ENCODE measurements at regions not wholly inside any gene's neighbourhood (a gene's known extent, or its start where the extent isn't known, plus 50 kb on each side); places are given as distances from the start of the nearest gene placed in this dataset.

DNA sequence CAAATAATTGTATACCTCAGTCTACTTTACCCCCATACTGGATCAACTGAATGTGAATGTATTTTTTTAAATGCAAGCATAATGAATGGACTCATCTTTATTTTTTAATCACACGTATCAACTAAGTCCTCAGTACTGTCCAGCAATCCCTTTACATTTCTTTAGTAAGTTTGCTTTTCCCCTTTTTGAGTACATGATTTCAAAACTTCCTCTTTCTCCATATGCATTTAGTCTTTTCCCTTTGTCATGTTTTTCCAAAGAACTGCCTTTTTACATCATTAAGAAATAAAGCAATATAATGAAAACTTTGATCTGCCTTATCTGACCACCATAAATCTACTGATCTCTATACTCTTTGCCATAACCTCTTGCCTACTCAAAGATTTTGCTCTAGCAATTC is 182.5 kb upstream of the AKR1E2 start:
- Histone ChIP-seq H3K27me3 (ENCODE audit: control insufficient read depth, insufficient read depth, low read length) (no peaks in the 10 kb centered on the region), H3K4me1 (ENCODE audit: control insufficient read depth, insufficient read depth, low read length) (peaks cover 1% of the 10 kb centered on the region), H3K9me3 (replicated peaks; ENCODE audit: control insufficient read depth, low read depth, low read length) (no peaks in the 10 kb centered on the region), H3K4me3 (ENCODE audit: low read length) (no peak overlapping the region), H3K27ac (ENCODE audit: low read length) (no peak overlapping the region), H3K36me3 (ENCODE audit: control insufficient read depth, insufficient read depth, low read length) (no peaks in the 10 kb centered on the region)
- WGBS (ENCODE audit: insufficient coverage) = no CpG with 5 or more reads among the region's 1 CpG
- DNase-seq = no peak

- no peak for DNase-seq
- 24% methylated on average over 2 of the region's 2 CpGs for WGBS (ENCODE audit: insufficient coverage)
- Histone ChIP-seq H3K9me3 (replicated peaks; ENCODE audit: control insufficient read depth, low read depth, low read length) (no peaks in the 10 kb centered on the region), H3K4me1 (ENCODE audit: control insufficient read depth, insufficient read depth, low read length) (no peaks in the 10 kb centered on the region), H3K27ac (ENCODE audit: low read length) (no peak overlapping the region), H3K36me3 (ENCODE audit: control insufficient read depth, insufficient read depth, low read length) (no peaks in the 10 kb centered on the region), H3K27me3 (ENCODE audit: control insufficient read depth, insufficient read depth, low read length) (no peaks in the 10 kb centered on the region), H3K4me3 (ENCODE audit: low read length) (no peak overlapping the region)
These were observed 186.0 kb upstream of the AKR1E2 start for GRCh38 chr10:4639960-4640359.

GRCh38 chr10:4638099-4638498 is 187.9 kb upstream of the AKR1E2 start:
- no peak overlapping the region for H3K27ac ChIP-seq (ENCODE audit: low read length)
- H3K27me3 ChIP-seq (ENCODE audit: control insufficient read depth, insufficient read depth, low read length) = no peaks in the 10 kb centered on the region
- WGBS (ENCODE audit: insufficient coverage) = 82% methylated on average over 1 of the region's 3 CpGs
- no peaks in the 10 kb centered on the region for H3K4me1 ChIP-seq (ENCODE audit: control insufficient read depth, insufficient read depth, low read length)
- no peak for DNase-seq
- no peak overlapping the region for H3K4me3 ChIP-seq (ENCODE audit: low read length)
- H3K9me3 ChIP-seq (replicated peaks; ENCODE audit: control insufficient read depth, low read depth, low read length) = no peaks in the 10 kb centered on the region
- no peaks in the 10 kb centered on the region for H3K36me3 ChIP-seq (ENCODE audit: control insufficient read depth, insufficient read depth, low read length)

DNA sequence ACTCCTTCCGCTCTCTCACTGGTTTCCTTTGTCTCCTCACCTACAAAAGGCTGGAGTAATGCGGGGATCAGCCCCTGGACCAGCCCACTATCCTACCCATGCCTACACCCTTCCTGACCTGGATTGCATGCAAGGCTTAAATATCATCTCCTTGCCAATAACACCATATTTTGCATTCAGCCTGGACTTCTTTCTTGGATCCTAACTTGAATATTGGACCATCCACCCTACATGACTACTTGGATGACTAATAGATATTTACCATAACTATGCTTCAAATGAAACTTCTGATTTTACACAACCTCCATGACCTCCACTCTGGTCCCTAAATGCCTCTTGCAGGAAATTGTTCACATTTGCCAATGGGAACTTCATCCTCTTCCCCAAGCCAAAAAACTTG is 188.3 kb upstream of the AKR1E2 start:
- H3K9me3 ChIP-seq (replicated peaks; ENCODE audit: control insufficient read depth, low read depth, low read length) = no peaks in the 10 kb centered on the region
- no peak for DNase-seq
- WGBS (ENCODE audit: insufficient coverage) = 94% methylated on average over 2 of the region's 2 CpGs
- no peaks in the 10 kb centered on the region for H3K27me3 ChIP-seq (ENCODE audit: control insufficient read depth, insufficient read depth, low read length)
- H3K36me3 ChIP-seq (ENCODE audit: control insufficient read depth, insufficient read depth, low read length) = no peaks in the 10 kb centered on the region
- H3K4me3 ChIP-seq (ENCODE audit: low read length) = no peak overlapping the region
- peaks cover 3% of the 10 kb centered on the region for H3K4me1 ChIP-seq (ENCODE audit: control insufficient read depth, insufficient read depth, low read length)
- H3K27ac ChIP-seq (ENCODE audit: low read length) = no peak overlapping the region

DNA sequence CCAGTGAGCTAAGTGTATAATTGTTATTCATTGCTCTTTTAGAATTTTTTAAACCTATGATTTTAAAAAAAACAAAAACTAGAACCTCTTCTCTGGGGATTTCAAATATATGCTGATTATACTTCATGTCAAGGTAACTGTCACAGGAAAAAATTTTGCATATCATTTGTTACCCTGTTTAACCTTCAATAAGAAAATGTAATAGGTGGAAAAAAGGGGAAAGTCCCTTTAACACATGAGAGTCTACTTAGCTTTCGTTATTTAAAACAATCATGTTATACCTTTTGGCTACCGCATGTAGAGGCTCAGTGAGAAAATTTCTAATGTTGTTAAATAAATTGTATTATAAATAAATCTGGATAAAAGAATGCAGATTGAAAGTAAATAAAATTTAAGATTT is 190.1 kb upstream of the AKR1E2 start:
- Histone ChIP-seq H3K9me3 (replicated peaks; ENCODE audit: control insufficient read depth, low read depth, low read length) (no peaks in the 10 kb centered on the region), H3K36me3 (ENCODE audit: control insufficient read depth, insufficient read depth, low read length) (no peaks in the 10 kb centered on the region), H3K4me3 (ENCODE audit: low read length) (no peak overlapping the region), H3K27me3 (ENCODE audit: control insufficient read depth, insufficient read depth, low read length) (no peaks in the 10 kb centered on the region), H3K27ac (ENCODE audit: low read length) (no peak overlapping the region), H3K4me1 (ENCODE audit: control insufficient read depth, insufficient read depth, low read length) (peaks cover 3% of the 10 kb centered on the region)
- DNase-seq = no peak
- WGBS (ENCODE audit: insufficient coverage) = no CpG with 5 or more reads among the region's 2 CpGs

DNA sequence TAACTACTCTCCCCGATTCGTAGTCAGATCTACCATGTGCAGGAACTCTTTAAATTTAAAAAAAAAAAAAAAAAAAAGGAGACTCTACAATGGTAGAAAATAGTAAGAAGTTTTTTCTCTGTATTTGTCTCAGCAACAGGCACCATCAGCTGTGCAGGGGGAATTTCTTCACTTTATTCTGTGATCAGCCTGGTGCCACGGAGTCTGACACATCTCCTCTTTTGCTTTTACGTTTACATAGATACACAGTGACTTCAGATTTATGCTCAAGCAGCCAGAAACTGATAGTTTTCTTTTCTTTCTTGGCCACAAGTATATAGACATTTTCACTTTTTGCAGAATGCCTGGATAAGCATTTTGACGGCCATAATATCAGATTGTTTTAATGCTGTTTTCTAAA is 190.6 kb upstream of the AKR1E2 start:
- Histone ChIP-seq H3K4me3 (ENCODE audit: low read length) (no peak overlapping the region), H3K27ac (ENCODE audit: low read length) (no peak overlapping the region), H3K4me1 (ENCODE audit: control insufficient read depth, insufficient read depth, low read length) (peaks cover 3% of the 10 kb centered on the region), H3K27me3 (ENCODE audit: control insufficient read depth, insufficient read depth, low read length) (no peaks in the 10 kb centered on the region), H3K9me3 (replicated peaks; ENCODE audit: control insufficient read depth, low read depth, low read length) (no peaks in the 10 kb centered on the region), H3K36me3 (ENCODE audit: control insufficient read depth, insufficient read depth, low read length) (no peaks in the 10 kb centered on the region)
- WGBS (ENCODE audit: insufficient coverage) = 57% methylated on average over 1 of the region's 5 CpGs
- no peak for DNase-seq

DNA sequence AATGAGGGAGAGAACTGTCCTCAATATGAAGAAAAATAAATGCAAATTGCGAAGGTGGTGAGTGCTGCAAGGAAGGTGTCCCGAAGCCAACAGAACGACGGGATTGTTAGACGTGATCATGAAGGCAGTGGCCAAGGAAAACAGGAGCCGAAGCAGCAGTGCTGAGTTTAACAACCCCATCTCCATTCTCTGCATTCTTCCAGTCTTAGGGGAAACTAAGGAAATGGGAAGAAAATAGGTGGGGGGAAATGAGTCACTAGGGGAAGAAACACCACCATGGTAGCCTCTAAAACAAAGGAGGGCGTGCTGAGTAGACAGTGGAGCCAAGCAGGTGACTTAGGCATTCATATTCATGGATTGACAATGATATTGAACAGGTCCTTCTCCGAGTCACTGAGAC is 192.2 kb upstream of the AKR1E2 start:
- Histone ChIP-seq H3K27ac (ENCODE audit: low read length) (no peak overlapping the region), H3K4me1 (ENCODE audit: control insufficient read depth, insufficient read depth, low read length) (peaks cover 3% of the 10 kb centered on the region), H3K4me3 (ENCODE audit: low read length) (no peak overlapping the region), H3K27me3 (ENCODE audit: control insufficient read depth, insufficient read depth, low read length) (no peaks in the 10 kb centered on the region), H3K9me3 (replicated peaks; ENCODE audit: control insufficient read depth, low read depth, low read length) (no peaks in the 10 kb centered on the region), H3K36me3 (ENCODE audit: control insufficient read depth, insufficient read depth, low read length) (no peaks in the 10 kb centered on the region)
- no peak for DNase-seq
- WGBS (ENCODE audit: insufficient coverage) = 88% methylated on average over 3 of the region's 8 CpGs

DNA sequence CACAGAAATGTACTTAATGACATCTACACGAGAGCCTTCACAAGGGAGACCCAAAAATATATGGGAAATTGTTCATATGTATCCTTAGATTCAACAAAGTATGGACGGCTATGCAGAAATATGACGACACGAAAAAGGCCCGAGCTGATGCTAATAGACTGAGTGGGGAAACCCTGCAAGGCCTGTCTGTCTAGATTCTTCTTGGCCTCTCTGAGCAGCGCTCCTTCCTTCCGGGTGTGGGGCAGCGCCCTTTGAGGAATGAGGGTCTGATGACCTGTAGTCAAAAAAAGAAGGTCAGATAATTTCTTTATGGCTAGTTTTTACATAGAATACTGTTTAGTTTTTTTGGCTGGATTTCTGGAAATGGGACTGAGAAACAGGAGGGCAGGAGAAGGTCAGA is 192.8 kb upstream of the AKR1E2 start:
- 96% methylated on average over 6 of the region's 8 CpGs for WGBS (ENCODE audit: insufficient coverage)
- H3K9me3 ChIP-seq (replicated peaks; ENCODE audit: control insufficient read depth, low read depth, low read length) = no peaks in the 10 kb centered on the region
- DNase-seq = no peak
- no peaks in the 10 kb centered on the region for H3K36me3 ChIP-seq (ENCODE audit: control insufficient read depth, insufficient read depth, low read length)
- H3K27ac ChIP-seq (ENCODE audit: low read length) = no peak overlapping the region
- H3K27me3 ChIP-seq (ENCODE audit: control insufficient read depth, insufficient read depth, low read length) = no peaks in the 10 kb centered on the region
- peaks cover 3% of the 10 kb centered on the region for H3K4me1 ChIP-seq (ENCODE audit: control insufficient read depth, insufficient read depth, low read length)
- no peak overlapping the region for H3K4me3 ChIP-seq (ENCODE audit: low read length)

- Histone ChIP-seq H3K36me3 (ENCODE audit: control insufficient read depth, insufficient read depth, low read length) (no peaks in the 10 kb centered on the region), H3K27me3 (ENCODE audit: control insufficient read depth, insufficient read depth, low read length) (no peaks in the 10 kb centered on the region), H3K9me3 (replicated peaks; ENCODE audit: control insufficient read depth, low read depth, low read length) (no peaks in the 10 kb centered on the region), H3K4me3 (ENCODE audit: low read length) (no peak overlapping the region), H3K27ac (ENCODE audit: low read length) (no peak overlapping the region), H3K4me1 (ENCODE audit: control insufficient read depth, insufficient read depth, low read length) (peaks cover 3% of the 10 kb centered on the region)
- no peak for DNase-seq
- WGBS (ENCODE audit: insufficient coverage) = no CpG with 5 or more reads among the region's 5 CpGs
These were observed 193.2 kb upstream of the AKR1E2 start for GRCh38 chr10:4632757-4633156.

- H3K27me3 ChIP-seq (ENCODE audit: control insufficient read depth, insufficient read depth, low read length) = no peaks in the 10 kb centered on the region
- no peak overlapping the region for H3K27ac ChIP-seq (ENCODE audit: low read length)
- no peaks in the 10 kb centered on the region for H3K36me3 ChIP-seq (ENCODE audit: control insufficient read depth, insufficient read depth, low read length)
- no peak overlapping the region for H3K4me3 ChIP-seq (ENCODE audit: low read length)
- no peaks in the 10 kb centered on the region for H3K4me1 ChIP-seq (ENCODE audit: control insufficient read depth, insufficient read depth, low read length)
- WGBS (ENCODE audit: insufficient coverage) = 93% methylated on average over 3 of the region's 3 CpGs
- no peak for DNase-seq
- H3K9me3 ChIP-seq (replicated peaks; ENCODE audit: control insufficient read depth, low read depth, low read length) = peaks cover 3% of the 10 kb centered on the region
These were observed 199.1 kb upstream of the AKR1E2 start for GRCh38 chr10:4626919-4627318.

DNA sequence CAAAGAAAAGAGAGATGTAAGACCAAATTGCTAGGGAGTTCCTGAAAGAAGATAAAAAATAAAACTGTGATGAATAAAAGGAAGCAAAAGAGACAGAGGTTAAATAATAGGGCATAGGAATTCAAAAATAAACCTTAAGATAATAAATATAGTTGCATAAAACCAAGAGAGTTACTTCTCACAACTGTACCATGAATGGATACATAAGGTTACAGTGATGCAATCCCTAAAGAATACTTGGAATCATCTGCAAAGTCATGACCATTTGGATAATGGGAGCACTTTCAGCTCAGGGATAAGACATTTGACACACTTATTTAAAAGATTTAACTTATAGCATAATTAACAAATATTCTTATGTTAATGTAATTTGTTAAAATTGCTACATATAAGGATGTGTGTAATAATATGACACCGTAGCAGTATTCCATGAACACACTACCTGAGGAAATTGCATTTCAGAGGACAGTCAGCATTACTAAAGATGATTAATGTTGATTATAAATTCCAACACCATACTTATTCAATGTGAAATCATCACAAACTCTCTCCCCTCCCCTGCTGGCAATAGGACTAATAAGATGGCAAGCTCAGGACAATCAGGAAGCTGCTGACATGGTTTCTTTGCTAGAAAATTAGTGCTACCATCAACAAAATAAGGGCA is 202.1 kb upstream of the AKR1E2 start:
- H3K4me3 ChIP-seq (ENCODE audit: low read length) = no peak overlapping the region
- peaks cover 3% of the 10 kb centered on the region for H3K9me3 ChIP-seq (replicated peaks; ENCODE audit: control insufficient read depth, low read depth, low read length)
- H3K27ac ChIP-seq (ENCODE audit: low read length) = no peak overlapping the region
- no peaks in the 10 kb centered on the region for H3K4me1 ChIP-seq (ENCODE audit: control insufficient read depth, insufficient read depth, low read length)
- no peaks in the 10 kb centered on the region for H3K27me3 ChIP-seq (ENCODE audit: control insufficient read depth, insufficient read depth, low read length)
- H3K36me3 ChIP-seq (ENCODE audit: control insufficient read depth, insufficient read depth, low read length) = no peaks in the 10 kb centered on the region
- DNase-seq = no peak
- WGBS (ENCODE audit: insufficient coverage) = no CpG with 5 or more reads among the region's 1 CpG
